MM.1S (cell line): ENCODE measurements at regions not wholly inside any gene's neighbourhood (a gene's known extent, or its start where the extent isn't known, plus 50 kb on each side); places are given as distances from the start of the nearest gene placed in this dataset.

Experiments used
- DNase-seq: peaks from one replicate; pipeline ENCODE4 v3.0.0-alpha.2; 2015
- H2AFZ ChIP-seq: fragments of 300-600 bp; sonication (generic); 2 replicates; pipeline ENCODE4 v1.6.0; 2016; ENCODE audit warnings: antibody characterized with exemption, low read length
- H3F3A ChIP-seq: fragments of 300-600 bp; sonication (generic); 2 replicates; pipeline ENCODE4 v1.6.1; 2016; ENCODE audit warnings: mild to moderate bottlenecking, antibody characterized with exemption, low read length, moderate library complexity, mixed read lengths; ENCODE audit not compliant: insufficient read depth
- H3K27ac ChIP-seq: fragments of 300-600 bp; sonication (generic); 2 replicates; pipeline ENCODE4 v1.5.1; 2016; ENCODE audit warnings: mild to moderate bottlenecking, low read length
- H3K27me3 ChIP-seq: fragments of 300-600 bp; sonication (generic); replicated peaks from 2 replicates; pipeline ENCODE4 v1.6.0; 2016; ENCODE audit warnings: low read length; ENCODE audit not compliant: insufficient read depth
- H3K36me3 ChIP-seq: fragments of 300-600 bp; sonication (generic); replicated peaks from 2 replicates; pipeline ENCODE4 v1.6.1; 2016; ENCODE audit warnings: mild to moderate bottlenecking, low read length, mixed read lengths; ENCODE audit not compliant: insufficient read depth
- H3K4me1 ChIP-seq: fragments of 300-600 bp; sonication (generic); 2 replicates; pipeline ENCODE4 v1.6.1; 2016; ENCODE audit warnings: low read length, mixed read lengths
- H3K4me2 ChIP-seq: fragments of 300-600 bp; sonication (generic); 2 replicates; pipeline ENCODE4 v1.6.0; 2016; ENCODE audit warnings: low read depth, low read length
- H3K4me3 ChIP-seq: fragments of 300-600 bp; sonication (generic); 2 replicates; pipeline ENCODE4 v1.5.1; 2016; ENCODE audit warnings: low read length, mixed read lengths
- H3K79me2 ChIP-seq: fragments of 300-600 bp; sonication (generic); 2 replicates; pipeline ENCODE4 v1.6.1; 2016; ENCODE audit warnings: mixed run types, low read length, mixed read lengths
- H3K9ac ChIP-seq: fragments of 300-600 bp; sonication (generic); 2 replicates; pipeline ENCODE4 v1.6.1; 2016; ENCODE audit warnings: low read length, mixed read lengths
- H3K9me2 ChIP-seq: fragments of 300-600 bp; sonication (generic); replicated peaks from 2 replicates; pipeline ENCODE4 v1.6.1; 2016; ENCODE audit warnings: mild to moderate bottlenecking, low read length, mixed read lengths; ENCODE audit not compliant: insufficient read depth
- H3K9me3 ChIP-seq: fragments of 300-600 bp; sonication (generic); replicated peaks from 2 replicates; pipeline ENCODE4 v1.6.1; 2016; ENCODE audit warnings: mild to moderate bottlenecking, low read length, mixed read lengths; ENCODE audit not compliant: insufficient read depth
- H4K20me1 ChIP-seq: fragments of 300-600 bp; sonication (generic); 2 replicates; pipeline ENCODE4 v1.6.1; 2016; ENCODE audit warnings: mild to moderate bottlenecking, low read length, moderate library complexity, mixed read lengths; ENCODE audit not compliant: insufficient read depth
- CTCF ChIP-seq: fragments of 300-600 bp; sonication (generic); IDR thresholded peaks from 2 replicates; pipeline ENCODE4 v1.5.1; 2016; ENCODE audit warnings: antibody characterized with exemption, low read length, mixed read lengths
- EZH2 ChIP-seq: fragments of 300-600 bp; sonication (generic); optimal IDR thresholded peaks from 2 replicates; pipeline ENCODE3; 2017; ENCODE audit warnings: low read depth, mild to moderate bottlenecking, antibody characterized with exemption, low read length, mixed read lengths
- EZH2phosphoT487 ChIP-seq: fragments of 300-600 bp; sonication (generic); IDR thresholded peaks from 2 replicates; pipeline ENCODE4 v1.6.1; 2018; ENCODE audit warnings: antibody characterized with exemption, low read length

- Histone ChIP-seq H2AFZ (no peak overlapping the region), H3K9me3 (no peaks in the 10 kb centered on the region), H3K36me3 (no peaks in the 10 kb centered on the region), H4K20me1 (no peaks in the 10 kb centered on the region), H3F3A (no peaks in the 10 kb centered on the region), H3K4me2 (no peak overlapping the region), H3K27ac (no peak overlapping the region), H3K9me2 (no peaks in the 10 kb centered on the region), H3K4me1 (no peaks in the 10 kb centered on the region), H3K4me3 (no peak overlapping the region), H3K27me3 (no peaks in the 10 kb centered on the region), H3K9ac (no peak overlapping the region), H3K79me2 (no peaks in the 10 kb centered on the region)
- TF ChIP-seq EZH2phosphoT487 (no peak), CTCF (no peak), EZH2 (no peak)
- DNase-seq = no peak
Observed at GRCh38 chr13:103303078-103303651, 236.9 kb upstream of the SLC10A2 start.

GRCh38 chr13:103302676-103303075 is 236.5 kb upstream of the SLC10A2 start:
- H3K36me3 ChIP-seq = no peaks in the 10 kb centered on the region
- no peak for TF ChIP-seq EZH2phosphoT487
- H3K4me3 ChIP-seq = no peak overlapping the region
- no peaks in the 10 kb centered on the region for H3K9me2 ChIP-seq
- H3K27ac ChIP-seq = no peak overlapping the region
- H4K20me1 ChIP-seq = no peaks in the 10 kb centered on the region
- no peaks in the 10 kb centered on the region for H3K4me1 ChIP-seq
- H3K9ac ChIP-seq = no peak overlapping the region
- no peaks in the 10 kb centered on the region for H3K9me3 ChIP-seq
- H3K79me2 ChIP-seq = no peaks in the 10 kb centered on the region
- H3K4me2 ChIP-seq = no peak overlapping the region
- no peaks in the 10 kb centered on the region for H3F3A ChIP-seq
- H3K27me3 ChIP-seq = no peaks in the 10 kb centered on the region
- H2AFZ ChIP-seq = no peak overlapping the region
- DNase-seq = no peak

GRCh38 chr13:103299079-103299478 is 232.9 kb upstream of the SLC10A2 start:
- no peaks in the 10 kb centered on the region for H3K9me2 ChIP-seq
- H3K9ac ChIP-seq = no peak overlapping the region
- H3F3A ChIP-seq = no peaks in the 10 kb centered on the region
- H3K36me3 ChIP-seq = no peaks in the 10 kb centered on the region
- H2AFZ ChIP-seq = no peak overlapping the region
- no peak for DNase-seq
- no peak for TF ChIP-seq EZH2
- TF ChIP-seq CTCF = no peak
- no peak for TF ChIP-seq EZH2phosphoT487
- no peaks in the 10 kb centered on the region for H4K20me1 ChIP-seq
- no peak overlapping the region for H3K4me2 ChIP-seq
- H3K4me1 ChIP-seq = no peaks in the 10 kb centered on the region
- no peaks in the 10 kb centered on the region for H3K27me3 ChIP-seq
- no peaks in the 10 kb centered on the region for H3K9me3 ChIP-seq
- no peak overlapping the region for H3K4me3 ChIP-seq
- no peak overlapping the region for H3K27ac ChIP-seq
- no peaks in the 10 kb centered on the region for H3K79me2 ChIP-seq

GRCh38 chr13:103297083-103297482 is 230.9 kb upstream of the SLC10A2 start:
- Histone ChIP-seq H3K36me3 (no peaks in the 10 kb centered on the region), H4K20me1 (no peaks in the 10 kb centered on the region), H3K9ac (no peak overlapping the region), H3F3A (no peaks in the 10 kb centered on the region), H3K27me3 (no peaks in the 10 kb centered on the region), H3K27ac (no peak overlapping the region), H2AFZ (no peak overlapping the region), H3K4me3 (no peak overlapping the region), H3K9me2 (no peaks in the 10 kb centered on the region), H3K9me3 (no peaks in the 10 kb centered on the region), H3K4me2 (no peak overlapping the region), H3K4me1 (no peaks in the 10 kb centered on the region), H3K79me2 (no peaks in the 10 kb centered on the region)
- DNase-seq = no peak
- TF ChIP-seq EZH2 (no peak), EZH2phosphoT487 (no peak), CTCF (no peak)
